NCI-H1092 (cell line): ENCODE measurements at regions not wholly inside any gene's neighbourhood (a gene's known extent, or its start where the extent isn't known, plus 50 kb on each side); places are given as distances from the start of the nearest gene placed in this dataset.
"Not testable (repeated sequence)": the region's sequence is repeated elsewhere in the genome, so short reads cannot be mapped to it uniquely, and the experiment has no call there.

ENCODE experiments used
- DNase-seq: peaks from one replicate; lab custom pipeline; 2025; lab: John Stamatoyannopoulos, UW

GRCh38 chr14:43872222-43872621 lies 634.9 kb downstream of the FSCB start:
- no peak for DNase-seq

GRCh38 chr14:43858981-43859380 lies 648.1 kb downstream of the FSCB start:
- DNase-seq = no peak

- DNase-seq = no peak
Observed at GRCh38 chr14:43855556-43855955, 651.5 kb downstream of the FSCB start.

GRCh38 chr14:43853541-43853940 lies 653.5 kb downstream of the FSCB start:
- DNase-seq = no peak

- no peak for DNase-seq
Observed at GRCh38 chr14:43803076-43803689, 703.9 kb downstream of the FSCB start.

GRCh38 chr14:43795600-43796228 lies 711.4 kb downstream of the FSCB start:
- peak; percentile 21 for DNase-seq

GRCh38 chr14:43793579-43793978 lies 713.5 kb downstream of the FSCB start:
- DNase-seq = no peak

GRCh38 chr14:43792980-43793379 lies 714.1 kb downstream of the FSCB start:
- no peak for DNase-seq

- no peak for DNase-seq
Observed at GRCh38 chr14:43790681-43791080, 716.4 kb downstream of the FSCB start.

GRCh38 chr14:43789458-43789857 lies 717.6 kb downstream of the FSCB start:
- DNase-seq = no peak

- DNase-seq = no peak
Observed at GRCh38 chr14:43786066-43786762, 720.9 kb downstream of the FSCB start.

- not testable (repeated sequence) for DNase-seq
Observed at GRCh38 chr14:43784432-43784831, 722.7 kb downstream of the FSCB start.

- no peak for DNase-seq
Observed at GRCh38 chr14:43778937-43779639, 728.0 kb downstream of the FSCB start.

GRCh38 chr14:43778570-43778936 lies 728.5 kb downstream of the FSCB start:
- DNase-seq = no peak

- DNase-seq = no peak
Observed at GRCh38 chr14:43765474-43765873, 741.6 kb downstream of the FSCB start.

GRCh38 chr14:43764433-43764832 lies 742.6 kb downstream of the FSCB start:
- no peak for DNase-seq

- no peak for DNase-seq
Observed at GRCh38 chr14:43755707-43756106, 751.4 kb downstream of the FSCB start.

GRCh38 chr14:43754838-43755237 lies 752.2 kb downstream of the FSCB start:
- DNase-seq = no peak

- no peak for DNase-seq
Observed at GRCh38 chr14:43745746-43746145, 761.3 kb downstream of the FSCB start.

GRCh38 chr14:43735932-43736331 lies 771.2 kb downstream of the FSCB start:
- DNase-seq = no peak

GRCh38 chr14:43729143-43729542 lies 777.9 kb downstream of the FSCB start:
- DNase-seq = no peak

- DNase-seq = no peak
Observed at GRCh38 chr14:43706900-43707299, 800.2 kb downstream of the FSCB start.
